WTC11 (cell line): ENCODE measurements at regions not wholly inside any gene's neighbourhood (a gene's known extent, or its start where the extent isn't known, plus 50 kb on each side); places are given as distances from the start of the nearest gene placed in this dataset.

ENCODE experiments used
- ATAC-seq: fragments of 200-7000 bp; cut with Tn5 transposase; 2 replicates; pipeline ENCODE4 v1.10.0; 2021; ENCODE audit warnings: mild to moderate bottlenecking, moderate library complexity
- CTCF ChIA-PET: fragments of 300-600 bp; sonication (Branson Sonifier 250); formaldehyde crosslinking; loops from one replicate; lab custom pipeline; 2021; ENCODE audit warnings: antibody characterized with exemption; lab: Charles Lee
- POLR2A ChIA-PET: fragments of 350-600 bp; sonication (Branson Sonifier 250); formaldehyde crosslinking; loops from one replicate; lab custom pipeline; 2021; ENCODE audit warnings: antibody characterized with exemption; lab: Charles Lee
- DNase-seq: peaks from one replicate; pipeline ENCODE4 v3.0.0; 2021; ENCODE audit warnings: low spot score
- H3K27ac Mint-ChIP-seq: 2 replicates; pipeline ENCODE4 v1.8.0; 2021; ENCODE audit warnings: mixed read lengths
- H3K27me3 Mint-ChIP-seq: 2 replicates; pipeline ENCODE4 v1.8.0; 2021; ENCODE audit warnings: low read depth, mild to moderate bottlenecking, moderate library complexity, mixed read lengths
- H3K36me3 Mint-ChIP-seq: 2 replicates; pipeline ENCODE4 v1.8.0; 2021; ENCODE audit warnings: mixed read lengths
- H3K4me1 Mint-ChIP-seq: 2 replicates; pipeline ENCODE4 v1.8.0; 2022; ENCODE audit warnings: mixed read lengths
- H3K4me3 Mint-ChIP-seq: 2 replicates; pipeline ENCODE4 v1.8.0; 2021; ENCODE audit warnings: mild to moderate bottlenecking, moderate library complexity, mixed read lengths
- H3K9me3 Mint-ChIP-seq: 2 replicates; pipeline ENCODE4 v1.8.0; 2021; ENCODE audit warnings: mixed read lengths
- ATF1 ChIP-seq: sonication (generic); formaldehyde crosslinking; IDR thresholded peaks from 2 replicates; pipeline ENCODE4 v1.8.1; 2023; ENCODE audit warnings: mild to moderate bottlenecking, moderate library complexity, missing genetic modification reagents
- ATF3 ChIP-seq: sonication (generic); formaldehyde crosslinking; conservative IDR thresholded peaks from 2 replicates; pipeline ENCODE4 v1.8.1; 2022; ENCODE audit warnings: mild to moderate bottlenecking, missing genetic modification reagents
- E2F4 ChIP-seq: sonication (generic); formaldehyde crosslinking; IDR thresholded peaks from 2 replicates; pipeline ENCODE4 v1.8.1; 2022; ENCODE audit warnings: low read depth, mild to moderate bottlenecking, moderate library complexity, missing genetic modification reagents, borderline replicate concordance
- EMX1 ChIP-seq: fragments of 250-450 bp; sonication (Bioruptor Pico); IDR thresholded peaks from 2 replicates; pipeline ENCODE4 v1.8.0; 2021; ENCODE audit warnings: mild to moderate bottlenecking
- FOXJ3 ChIP-seq: sonication (generic); formaldehyde crosslinking; IDR thresholded peaks from 2 replicates; pipeline ENCODE4 v1.9.0; 2021; ENCODE audit warnings: missing genetic modification reagents, mild to moderate bottlenecking, borderline replicate concordance
- FOXK1 ChIP-seq: sonication (generic); formaldehyde crosslinking; IDR thresholded peaks from 2 replicates; pipeline ENCODE4 v1.8.0; 2022; ENCODE audit warnings: mild to moderate bottlenecking, moderate library complexity, missing genetic modification reagents
- IRF1 ChIP-seq: sonication (generic); formaldehyde crosslinking; IDR thresholded peaks from 2 replicates; pipeline ENCODE4 v1.8.0; 2023; ENCODE audit warnings: missing genetic modification reagents
- IRF2 ChIP-seq: sonication (generic); formaldehyde crosslinking; IDR thresholded peaks from 2 replicates; pipeline ENCODE4 v1.8.0; 2022; ENCODE audit warnings: low read depth, missing genetic modification reagents, borderline replicate concordance
- JUN ChIP-seq: sonication (generic); formaldehyde crosslinking; IDR thresholded peaks from 2 replicates; pipeline ENCODE4 v1.8.0; 2023; ENCODE audit warnings: mild to moderate bottlenecking, missing genetic modification reagents
- MAX ChIP-seq: sonication (generic); formaldehyde crosslinking; IDR thresholded peaks from 2 replicates; pipeline ENCODE4 v1.8.0; 2022; ENCODE audit warnings: mild to moderate bottlenecking, missing genetic modification reagents
- MYBL2 ChIP-seq: sonication (generic); formaldehyde crosslinking; IDR thresholded peaks from 2 replicates; pipeline ENCODE4 v1.8.1; 2023; ENCODE audit warnings: mild to moderate bottlenecking, moderate library complexity, missing genetic modification reagents
- NFE2L1 ChIP-seq: sonication (generic); formaldehyde crosslinking; IDR thresholded peaks from 2 replicates; pipeline ENCODE4 v1.8.1; 2023; ENCODE audit warnings: missing genetic modification reagents
- NFYB ChIP-seq: sonication (generic); formaldehyde crosslinking; conservative IDR thresholded peaks from 2 replicates; pipeline ENCODE4 v1.8.0; 2022; ENCODE audit warnings: low read depth, missing genetic modification reagents
- OVOL2 ChIP-seq: fragments of 250-450 bp; sonication (Bioruptor Pico); IDR thresholded peaks from 2 replicates; pipeline ENCODE4 v1.9.0; 2021; ENCODE audit warnings: mild to moderate bottlenecking, borderline replicate concordance
- PREB ChIP-seq: sonication (generic); formaldehyde crosslinking; IDR thresholded peaks from 2 replicates; pipeline ENCODE4 v1.8.1; 2022; ENCODE audit warnings: mild to moderate bottlenecking, missing genetic modification reagents, moderate library complexity, borderline replicate concordance
- PRRX2 ChIP-seq: fragments of 250-450 bp; sonication (Bioruptor Pico); IDR thresholded peaks from 2 replicates; pipeline ENCODE4 v1.8.0; 2021; ENCODE audit warnings: mild to moderate bottlenecking
- RORB ChIP-seq: fragments of 250-450 bp; sonication (Bioruptor Pico); IDR thresholded peaks from 2 replicates; pipeline ENCODE4 v1.9.0; 2021; ENCODE audit warnings: mild to moderate bottlenecking
- SMAD3 ChIP-seq: sonication (generic); formaldehyde crosslinking; IDR thresholded peaks from 2 replicates; pipeline ENCODE4 v1.8.0; 2022; ENCODE audit warnings: missing genetic modification reagents, mild to moderate bottlenecking, borderline replicate concordance
- SMAD4 ChIP-seq: sonication (generic); formaldehyde crosslinking; IDR thresholded peaks from 2 replicates; pipeline ENCODE4 v1.8.0; 2022; ENCODE audit warnings: mild to moderate bottlenecking, missing genetic modification reagents
- SOX15 ChIP-seq: fragments of 250-450 bp; sonication (Bioruptor Pico); IDR thresholded peaks from 2 replicates; pipeline ENCODE4 v1.9.0; 2021; ENCODE audit warnings: mild to moderate bottlenecking
- SP1 ChIP-seq: sonication (generic); formaldehyde crosslinking; conservative IDR thresholded peaks from 2 replicates; pipeline ENCODE4 v1.8.1; 2022; ENCODE audit warnings: missing genetic modification reagents
- TP53 ChIP-seq: sonication (generic); formaldehyde crosslinking; IDR thresholded peaks from 2 replicates; pipeline ENCODE4 v1.8.1; 2023; ENCODE audit warnings: mild to moderate bottlenecking, missing genetic modification reagents
- USF2 ChIP-seq: sonication (generic); formaldehyde crosslinking; IDR thresholded peaks from 2 replicates; pipeline ENCODE4 v1.8.1; 2023; ENCODE audit warnings: mild to moderate bottlenecking, missing genetic modification reagents, moderate library complexity
- ZNF121 ChIP-seq: sonication (generic); formaldehyde crosslinking; IDR thresholded peaks from 2 replicates; pipeline ENCODE4 v1.8.0; 2023; ENCODE audit warnings: missing genetic modification reagents
- ZNF317 ChIP-seq: sonication (generic); formaldehyde crosslinking; IDR thresholded peaks from 2 replicates; pipeline ENCODE4 v1.8.1; 2023; ENCODE audit warnings: low read depth, mild to moderate bottlenecking, moderate library complexity, missing genetic modification reagents, borderline replicate concordance
- ZNF396 ChIP-seq: fragments of 250-450 bp; sonication (Bioruptor Pico); IDR thresholded peaks from 2 replicates; pipeline ENCODE4 v1.8.0; 2021; ENCODE audit warnings: mild to moderate bottlenecking, moderate library complexity, borderline replicate concordance
- ZNF425 ChIP-seq: fragments of 250-450 bp; sonication (Bioruptor Pico); conservative IDR thresholded peaks from 2 replicates; pipeline ENCODE4 v1.9.0; 2021; ENCODE audit warnings: mild to moderate bottlenecking
- ZSCAN18 ChIP-seq: fragments of 250-450 bp; sonication (Bioruptor Pico); IDR thresholded peaks from 2 replicates; pipeline ENCODE4 v2.1.2; 2022; ENCODE audit warnings: mild to moderate bottlenecking, moderate library complexity

GRCh38 chr6:139736325-139736906 is 362.0 kb upstream of the CITED2 start:
- Mint-ChIP-seq H3K9me3 (no peaks in the 10 kb centered on the region), H3K4me3 (no peak overlapping the region), H3K27ac (no peak overlapping the region), H3K4me1 (no peaks in the 10 kb centered on the region), H3K36me3 (no peaks in the 10 kb centered on the region), H3K27me3 (no peaks in the 10 kb centered on the region; the same call in 1 of the 2 replicates)
- POLR2A ChIA-PET, result no interaction called here
- TF ChIP-seq ZNF121 (CRISPR knock-in tag) (no peak), EMX1 (no peak), OVOL2 (CRISPR knock-in tag) (no peak), JUN (CRISPR knock-in tag) (no peak), ATF1 (no peak), SMAD3 (CRISPR knock-in tag) (no peak), SOX15 (CRISPR knock-in tag) (no peak), MYBL2 (CRISPR knock-in tag) (no peak), FOXJ3 (CRISPR knock-in tag) (no peak), ZNF396 (CRISPR knock-in tag) (no peak), SMAD4 (CRISPR knock-in tag) (no peak), ZSCAN18 (CRISPR knock-in tag) (no peak), NFE2L1 (CRISPR knock-in tag) (no peak), ZNF425 (CRISPR knock-in tag) (no peak), SP1 (CRISPR knock-in tag) (no peak)
- DNase-seq, result no peak
- no peak for ATAC-seq
- CTCF ChIA-PET, result no interaction called here

GRCh38 chr6:139732451-139732850 is 358.0 kb upstream of the CITED2 start:
- DNase-seq (no peak), ATAC-seq (no peak)
- no peak overlapping the region for H3K27ac Mint-ChIP-seq
- CTCF ChIA-PET, result no interaction called here
- no peaks in the 10 kb centered on the region for H3K9me3 Mint-ChIP-seq
- H3K4me3 Mint-ChIP-seq, result no peak overlapping the region
- H3K36me3 Mint-ChIP-seq, result no peaks in the 10 kb centered on the region
- POLR2A ChIA-PET, result no interaction called here
- no peaks in the 10 kb centered on the region; the same call in 1 of the 2 replicates for H3K27me3 Mint-ChIP-seq
- no peaks in the 10 kb centered on the region for H3K4me1 Mint-ChIP-seq
- TF ChIP-seq MAX (CRISPR knock-in tag) (no peak), NFYB (no peak), USF2 (CRISPR knock-in tag) (no peak), PREB (CRISPR knock-in tag) (no peak), ATF1 (no peak), E2F4 (CRISPR knock-in tag) (no peak), TP53 (CRISPR knock-in tag) (no peak), ZNF317 (no peak), IRF1 (no peak), FOXK1 (CRISPR knock-in tag) (no peak), ATF3 (CRISPR knock-in tag) (no peak), RORB (CRISPR knock-in tag) (no peak), IRF2 (CRISPR knock-in tag) (no peak), PRRX2 (CRISPR knock-in tag) (no peak)
